Keratinocyte (primary cell): ENCODE measurements at regions not wholly inside any gene's neighbourhood (a gene's known extent, or its start where the extent isn't known, plus 50 kb on each side); places are given as distances from the start of the nearest gene placed in this dataset.

Experiments
- DNase-seq: peaks from one replicate; pipeline ENCODE4 v3.0.0-alpha.2; 2011; ENCODE audit warnings: low read depth, missing footprints, low spot score
- FAIRE-seq: peaks from 2 replicates; lab custom pipeline; 2011; peaks lifted over from hg19 to GRCh38; lab: Jason Lieb, UNC
- H2AFZ ChIP-seq: 2 replicates; pipeline ENCODE4 v1.6.0; 2012; ENCODE audit warnings: low read length, control low read depth, inconsistent platforms; ENCODE audit not compliant: control insufficient read depth
- H3K27ac ChIP-seq: 2 replicates; pipeline ENCODE4 v1.5.1; 2011; ENCODE audit warnings: low read length; ENCODE audit not compliant: control insufficient read depth, insufficient read depth
- H3K27me3 ChIP-seq: 3 replicates; pipeline ENCODE4 v1.6.0; 2011; ENCODE audit warnings: low read length; ENCODE audit not compliant: control insufficient read depth, insufficient read depth; ENCODE audit errors: extremely low read depth
- H3K36me3 ChIP-seq, 2 experiments: 2 replicates in 1 of 2; 3 replicates in 1 of 2; pipeline ENCODE4 v1.5.1; 2011; ENCODE audit warnings: low read length in 2 of 2, mild to moderate bottlenecking in 1 of 2; ENCODE audit not compliant: control insufficient read depth in 2 of 2, insufficient read depth in 2 of 2; ENCODE audit errors: extremely low read depth in 1 of 2
- H3K4me1 ChIP-seq: 3 replicates; pipeline ENCODE4 v1.5.1; 2011; ENCODE audit warnings: low read length; ENCODE audit not compliant: control insufficient read depth, insufficient read depth; ENCODE audit errors: extremely low read depth
- H3K4me2 ChIP-seq: 3 replicates; pipeline ENCODE4 v1.6.0; 2011; ENCODE audit warnings: low read depth, low read length; ENCODE audit not compliant: control insufficient read depth, insufficient read depth; ENCODE audit errors: extremely low read depth
- H3K4me3 ChIP-seq, 3 experiments: fragments of 200-600 bp in 1 of 3; sonication (generic) in 1 of 3; 2 replicates in 2 of 3; 3 replicates in 1 of 3; pipeline ENCODE4 v1.5.1; 2011 to 2016; ENCODE audit warnings: low read length in 3 of 3, mild to moderate bottlenecking in 3 of 3, control low read depth in 2 of 3, inconsistent platforms in 1 of 3, low read depth in 1 of 3, mixed read lengths in 1 of 3, mixed run types in 1 of 3, moderate library complexity in 1 of 3; ENCODE audit not compliant: control insufficient read depth in 2 of 3, insufficient read depth in 2 of 3; ENCODE audit errors: extremely low read depth in 1 of 3
- H3K79me2 ChIP-seq: 2 replicates; pipeline ENCODE4 v1.6.0; 2012; ENCODE audit warnings: low read length; ENCODE audit not compliant: control insufficient read depth, insufficient read depth
- H3K9ac ChIP-seq: 3 replicates; pipeline ENCODE4 v1.6.0; 2011; ENCODE audit warnings: low read length; ENCODE audit not compliant: control insufficient read depth, insufficient read depth; ENCODE audit errors: extremely low read depth
- H3K9me1 ChIP-seq: 3 replicates; pipeline ENCODE4 v1.6.0; 2011; ENCODE audit warnings: low read length; ENCODE audit not compliant: control insufficient read depth, insufficient read depth; ENCODE audit errors: extremely low read depth
- H3K9me3 ChIP-seq: 2 replicates; pipeline ENCODE4 v1.5.1; 2012; ENCODE audit warnings: low read depth, low read length; ENCODE audit not compliant: control insufficient read depth
- H4K20me1 ChIP-seq: 3 replicates; pipeline ENCODE4 v1.6.0; 2011; ENCODE audit warnings: low read length; ENCODE audit not compliant: control insufficient read depth, insufficient read depth; ENCODE audit errors: extremely low read depth
- EZH2 ChIP-seq: IDR thresholded peaks from one replicate; pipeline ENCODE4 v1.6.1; 2012; ENCODE audit warnings: inconsistent platforms, mild to moderate bottlenecking, low read length, moderate library complexity
- dilution Hi-C: fragments of 300-500 bp; cut with MboI; formaldehyde crosslinking; loops from one replicate; pipeline ENCODE4 v1.7.0; 2020; ENCODE audit warnings: low sequenced_read_pairs; ENCODE audit not compliant: extremely low pct_ligation_motif_present
- TF ChIP-seq, protein P1 (sequence below), 3 experiments: IDR thresholded peaks in 1 of 3; conservative IDR thresholded peaks in 1 of 3; optimal IDR thresholded peaks in 1 of 3; 2 replicates in 2 of 3; 3 replicates in 1 of 3; pipeline versions ENCODE3 to v1.5.1; 2011; ENCODE audit warnings: low read length in 3 of 3, mild to moderate bottlenecking in 3 of 3, moderate library complexity in 2 of 3, control low read depth in 1 of 3, inconsistent platforms in 1 of 3; ENCODE audit not compliant: insufficient read depth in 2 of 3; ENCODE audit errors: extremely low read depth in 1 of 3

DNA sequence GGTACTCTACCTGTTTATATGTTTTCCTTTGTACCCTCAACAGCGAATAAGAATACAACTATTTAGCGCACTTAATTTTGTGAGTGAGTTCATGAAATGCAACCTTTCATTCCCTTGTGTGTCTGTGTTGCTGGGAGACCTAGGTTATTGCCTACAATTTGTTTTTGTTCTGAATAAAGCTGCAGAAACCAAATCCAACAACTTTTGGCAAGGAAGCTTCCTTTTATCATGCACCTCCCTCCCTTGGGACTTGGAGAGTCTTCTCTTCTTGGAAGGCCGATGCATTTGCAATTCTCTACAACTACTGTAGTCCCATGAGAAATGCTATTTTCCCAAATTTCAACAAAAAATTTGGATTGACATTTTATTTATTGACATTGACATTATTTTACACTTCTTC lies 1002.4 kb upstream of the CADM2 start:
- no peaks in the 10 kb centered on the region for H4K20me1 ChIP-seq
- DNase-seq (no peak), FAIRE-seq (no peak)
- no peak overlapping the region for H3K4me3 ChIP-seq
- dilution Hi-C loops: no loop called here
- H3K27me3 ChIP-seq: no peaks in the 10 kb centered on the region
- no peaks in the 10 kb centered on the region for H3K9me3 ChIP-seq
- H3K4me2 ChIP-seq: no peak overlapping the region
- no peaks in the 10 kb centered on the region for H3K9me1 ChIP-seq
- H3K4me1 ChIP-seq: peaks cover 8% of the 10 kb centered on the region
- H3K27ac ChIP-seq: no peak overlapping the region
- no peak overlapping the region for H3K9ac ChIP-seq
- no peaks in the 10 kb centered on the region for H3K79me2 ChIP-seq
- no peak for TF ChIP-seq EZH2
- TF ChIP-seq, protein P1, sequence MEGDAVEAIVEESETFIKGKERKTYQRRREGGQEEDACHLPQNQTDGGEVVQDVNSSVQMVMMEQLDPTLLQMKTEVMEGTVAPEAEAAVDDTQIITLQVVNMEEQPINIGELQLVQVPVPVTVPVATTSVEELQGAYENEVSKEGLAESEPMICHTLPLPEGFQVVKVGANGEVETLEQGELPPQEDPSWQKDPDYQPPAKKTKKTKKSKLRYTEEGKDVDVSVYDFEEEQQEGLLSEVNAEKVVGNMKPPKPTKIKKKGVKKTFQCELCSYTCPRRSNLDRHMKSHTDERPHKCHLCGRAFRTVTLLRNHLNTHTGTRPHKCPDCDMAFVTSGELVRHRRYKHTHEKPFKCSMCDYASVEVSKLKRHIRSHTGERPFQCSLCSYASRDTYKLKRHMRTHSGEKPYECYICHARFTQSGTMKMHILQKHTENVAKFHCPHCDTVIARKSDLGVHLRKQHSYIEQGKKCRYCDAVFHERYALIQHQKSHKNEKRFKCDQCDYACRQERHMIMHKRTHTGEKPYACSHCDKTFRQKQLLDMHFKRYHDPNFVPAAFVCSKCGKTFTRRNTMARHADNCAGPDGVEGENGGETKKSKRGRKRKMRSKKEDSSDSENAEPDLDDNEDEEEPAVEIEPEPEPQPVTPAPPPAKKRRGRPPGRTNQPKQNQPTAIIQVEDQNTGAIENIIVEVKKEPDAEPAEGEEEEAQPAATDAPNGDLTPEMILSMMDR (optimal IDR thresholded peaks at IDR 0.05 in 1 of 3, IDR thresholded peaks at IDR 0.05 in 1 of 3, conservative IDR thresholded peaks at IDR 0.05 in 1 of 3; ENCODE audit: extremely low read depth in 1 of 3, insufficient read depth in 2 of 3, low read length in 3 of 3): no peak
- no peaks in the 10 kb centered on the region for H3K36me3 ChIP-seq
- no peak overlapping the region for H2AFZ ChIP-seq

DNA sequence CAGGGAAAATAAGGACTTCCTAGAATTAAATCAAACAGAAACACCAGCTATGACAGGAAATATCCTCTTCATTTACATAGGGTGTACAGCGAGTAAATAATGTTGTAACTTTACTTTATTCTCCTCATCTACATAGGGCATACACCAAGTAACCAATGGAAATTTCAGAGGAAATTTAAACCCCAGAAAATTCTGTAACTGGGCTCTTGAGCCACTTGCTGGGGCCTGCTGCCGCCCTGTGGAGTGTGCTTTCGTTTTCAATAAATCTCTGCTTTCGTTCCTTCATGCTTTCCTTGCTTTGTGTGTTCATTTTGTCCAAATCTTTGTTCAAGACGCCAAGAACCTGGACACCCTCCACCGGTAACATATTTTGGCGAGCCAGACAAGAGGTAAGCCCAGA lies 990.4 kb upstream of the CADM2 start:
- Histone ChIP-seq H2AFZ (no peak overlapping the region), H4K20me1 (no peaks in the 10 kb centered on the region), H3K9me1 (no peaks in the 10 kb centered on the region), H3K27me3 (no peaks in the 10 kb centered on the region), H3K9ac (no peak overlapping the region), H3K4me3 (no peak overlapping the region), H3K27ac (no peak overlapping the region), H3K9me3 (no peaks in the 10 kb centered on the region), H3K36me3 (no peaks in the 10 kb centered on the region), H3K4me1 (no peaks in the 10 kb centered on the region), H3K4me2 (no peak overlapping the region), H3K79me2 (no peaks in the 10 kb centered on the region)
- TF ChIP-seq, protein P1 (optimal IDR thresholded peaks at IDR 0.05 in 1 of 3, IDR thresholded peaks at IDR 0.05 in 1 of 3, conservative IDR thresholded peaks at IDR 0.05 in 1 of 3; ENCODE audit: extremely low read depth in 1 of 3, insufficient read depth in 2 of 3, low read length in 3 of 3): no peak
- TF ChIP-seq EZH2: no peak
- no peak for FAIRE-seq
- dilution Hi-C loops: no loop called here
- DNase-seq: no peak
